Neural progenitor cell (in vitro differentiated cells): ENCODE measurements at regions not wholly inside any gene's neighbourhood (a gene's known extent, or its start where the extent isn't known, plus 50 kb on each side); places are given as distances from the start of the nearest gene placed in this dataset.

ENCODE experiments used
- EZH2 ChIP-seq: fragments of 200-600 bp; sonication (generic); IDR thresholded peaks from 2 replicates; pipeline ENCODE4 v1.6.1; 2017; ENCODE audit warnings: antibody characterized with exemption, mild to moderate bottlenecking, moderate library complexity
- EZH2phosphoT487 ChIP-seq: fragments of 200-600 bp; sonication (generic); IDR thresholded peaks from 2 replicates; pipeline ENCODE4 v1.6.1; 2017; ENCODE audit warnings: antibody characterized with exemption
- TF ChIP-seq, protein P1 (sequence below): fragments of 200-600 bp; sonication (generic); IDR thresholded peaks from 2 replicates; pipeline ENCODE4 v1.5.1; 2017; ENCODE audit warnings: antibody characterized with exemption, mild to moderate bottlenecking

DNA sequence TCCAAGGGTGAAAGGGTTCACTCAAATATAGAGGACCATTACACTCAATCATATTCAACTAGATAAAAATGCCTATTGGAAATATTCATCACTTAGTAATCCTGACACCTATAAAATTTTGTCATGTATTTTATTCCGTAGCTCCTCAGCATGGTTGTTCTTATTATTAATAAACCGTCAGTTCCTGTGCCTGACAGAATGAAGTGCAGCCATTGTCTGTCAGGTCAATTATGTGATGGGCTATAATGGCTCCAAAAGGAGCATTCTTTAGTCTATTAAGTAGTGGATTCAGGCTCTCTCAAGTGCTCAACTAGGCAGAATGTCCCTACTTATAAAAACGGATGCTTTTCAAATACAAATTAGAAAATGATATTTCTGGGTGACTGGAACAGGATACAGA lies 916.1 kb upstream of the ANO3 start:
- TF ChIP-seq, protein P1, sequence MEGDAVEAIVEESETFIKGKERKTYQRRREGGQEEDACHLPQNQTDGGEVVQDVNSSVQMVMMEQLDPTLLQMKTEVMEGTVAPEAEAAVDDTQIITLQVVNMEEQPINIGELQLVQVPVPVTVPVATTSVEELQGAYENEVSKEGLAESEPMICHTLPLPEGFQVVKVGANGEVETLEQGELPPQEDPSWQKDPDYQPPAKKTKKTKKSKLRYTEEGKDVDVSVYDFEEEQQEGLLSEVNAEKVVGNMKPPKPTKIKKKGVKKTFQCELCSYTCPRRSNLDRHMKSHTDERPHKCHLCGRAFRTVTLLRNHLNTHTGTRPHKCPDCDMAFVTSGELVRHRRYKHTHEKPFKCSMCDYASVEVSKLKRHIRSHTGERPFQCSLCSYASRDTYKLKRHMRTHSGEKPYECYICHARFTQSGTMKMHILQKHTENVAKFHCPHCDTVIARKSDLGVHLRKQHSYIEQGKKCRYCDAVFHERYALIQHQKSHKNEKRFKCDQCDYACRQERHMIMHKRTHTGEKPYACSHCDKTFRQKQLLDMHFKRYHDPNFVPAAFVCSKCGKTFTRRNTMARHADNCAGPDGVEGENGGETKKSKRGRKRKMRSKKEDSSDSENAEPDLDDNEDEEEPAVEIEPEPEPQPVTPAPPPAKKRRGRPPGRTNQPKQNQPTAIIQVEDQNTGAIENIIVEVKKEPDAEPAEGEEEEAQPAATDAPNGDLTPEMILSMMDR: no peak
- TF ChIP-seq EZH2: no peak
- TF ChIP-seq EZH2phosphoT487: no peak
